Fibroblast of lung (primary cell): ENCODE measurements at regions not wholly inside any gene's neighbourhood (a gene's known extent, or its start where the extent isn't known, plus 50 kb on each side); places are given as distances from the start of the nearest gene placed in this dataset.

Experiments used
- DNase-seq, 2 donors: peaks; one replicate each; pipeline versions ENCODE4 v3.0.0 to v3.0.0-alpha.2; 2010; ENCODE audit warnings: low read depth in 2 of 2
- H2AFZ ChIP-seq: 2 replicates; pipeline ENCODE4 v1.5.1; 2012; ENCODE audit warnings: low read length, control low read depth, inconsistent platforms
- H3K27ac ChIP-seq: 2 replicates; pipeline ENCODE4 v1.5.1; 2011; ENCODE audit warnings: low read length, control low read depth; ENCODE audit not compliant: insufficient read depth
- H3K27me3 ChIP-seq: 2 replicates; pipeline ENCODE4 v1.5.1; 2011; ENCODE audit warnings: mild to moderate bottlenecking, low read length; ENCODE audit not compliant: control insufficient read depth, insufficient read depth
- H3K36me3 ChIP-seq: 2 replicates; pipeline ENCODE4 v1.5.1; 2011; ENCODE audit warnings: low read length; ENCODE audit not compliant: control insufficient read depth, insufficient read depth
- H3K4me1 ChIP-seq: 2 replicates; pipeline ENCODE4 v1.5.1; 2011; ENCODE audit warnings: low read length; ENCODE audit not compliant: control insufficient read depth, insufficient read depth; ENCODE audit errors: extremely low read depth
- H3K4me2 ChIP-seq: 2 replicates; pipeline ENCODE4 v1.5.1; 2011; ENCODE audit warnings: low read length, control low read depth; ENCODE audit not compliant: insufficient read depth; ENCODE audit errors: extremely low read depth
- H3K4me3 ChIP-seq, 4 experiments: fragments of 200-600 bp in 1 of 4; sonication (generic) in 1 of 4; replicated peaks in 1 of 4; 2 replicates each; pipeline ENCODE4 v1.5.1; 2011 to 2016; ENCODE audit warnings: low read length in 4 of 4, low read depth in 3 of 4, mild to moderate bottlenecking in 3 of 4, control low read depth in 2 of 4, inconsistent platforms in 1 of 4, mixed read lengths in 1 of 4; ENCODE audit not compliant: insufficient read depth in 1 of 4; ENCODE audit errors: control extremely low read depth in 1 of 4
- H3K79me2 ChIP-seq: 2 replicates; pipeline ENCODE4 v1.5.1; 2012; ENCODE audit warnings: mild to moderate bottlenecking, low read length, inconsistent platforms; ENCODE audit not compliant: control insufficient read depth, insufficient read depth
- H3K9ac ChIP-seq: 2 replicates; pipeline ENCODE4 v1.5.1; 2011; ENCODE audit warnings: mild to moderate bottlenecking, low read length, control low read depth; ENCODE audit not compliant: insufficient read depth
- H3K9me3 ChIP-seq: 2 replicates; pipeline ENCODE4 v1.5.1; 2012; ENCODE audit warnings: low read depth, low read length; ENCODE audit not compliant: control insufficient read depth, insufficient read depth
- H4K20me1 ChIP-seq: 2 replicates; pipeline ENCODE4 v1.5.1; 2011; ENCODE audit warnings: low read length; ENCODE audit not compliant: control insufficient read depth, insufficient read depth; ENCODE audit errors: extremely low read depth
- CTCF ChIP-seq, 2 donors: IDR thresholded peaks in 1 of 2; conservative IDR thresholded peaks in 1 of 2; 1 replicate in 1 of 2; 2 replicates in 1 of 2; pipeline ENCODE4 v1.5.1; 2011 to 2012; ENCODE audit warnings: low read length in 2 of 2, control low read depth in 1 of 2, inconsistent platforms in 1 of 2, low read depth in 1 of 2, mild to moderate bottlenecking in 1 of 2
- EZH2 ChIP-seq: IDR thresholded peaks from 2 replicates; pipeline ENCODE4 v1.5.1; 2012; ENCODE audit warnings: low read length, control low read depth, mild to moderate bottlenecking; ENCODE audit errors: missing control alignments

GRCh38 chr4:187283201-187283955 is 559.7 kb upstream of the FAT1 start:
- H3K4me1 ChIP-seq: peaks cover 2% of the 10 kb centered on the region
- H2AFZ ChIP-seq: no peak overlapping the region
- H3K27ac ChIP-seq: no peak overlapping the region
- no peak overlapping the region for H3K4me3 ChIP-seq
- no peaks in the 10 kb centered on the region for H3K79me2 ChIP-seq
- no peaks in the 10 kb centered on the region for H4K20me1 ChIP-seq
- H3K4me2 ChIP-seq: no peak overlapping the region
- no peak overlapping the region for H3K9ac ChIP-seq
- H3K36me3 ChIP-seq: no peaks in the 10 kb centered on the region
- DNase-seq: peak; percentile 8 to 59
- no peaks in the 10 kb centered on the region for H3K27me3 ChIP-seq
- no peaks in the 10 kb centered on the region for H3K9me3 ChIP-seq
- no peak for TF ChIP-seq CTCF (conservative IDR thresholded peaks at IDR 0.05 in 1 of 2, IDR thresholded peaks at IDR 0.05 in 1 of 2; ENCODE audit: low read depth in 1 of 2, low read length in 2 of 2)
- TF ChIP-seq EZH2: no peak

- H4K20me1 ChIP-seq: no peaks in the 10 kb centered on the region
- TF ChIP-seq CTCF (conservative IDR thresholded peaks at IDR 0.05 in 1 of 2, IDR thresholded peaks at IDR 0.05 in 1 of 2; ENCODE audit: low read depth in 1 of 2, low read length in 2 of 2): no peak
- TF ChIP-seq EZH2: no peak
- peak overlapping the region; percentile 70 for H2AFZ ChIP-seq
- H3K27ac ChIP-seq: no peak overlapping the region
- H3K9me3 ChIP-seq: no peaks in the 10 kb centered on the region
- no peaks in the 10 kb centered on the region for H3K27me3 ChIP-seq
- no peak overlapping the region for H3K4me3 ChIP-seq
- H3K9ac ChIP-seq: no peak overlapping the region
- no peak overlapping the region for H3K4me2 ChIP-seq
- no peaks in the 10 kb centered on the region for H3K79me2 ChIP-seq
- no peaks in the 10 kb centered on the region for H3K36me3 ChIP-seq
- peak in 1 of 2 donors; percentile 50 for DNase-seq
- H3K4me1 ChIP-seq: peaks cover 2% of the 10 kb centered on the region
These were observed 562.9 kb upstream of the FAT1 start for GRCh38 chr4:187286525-187286924.

- H3K4me3 ChIP-seq: no peak overlapping the region
- no peaks in the 10 kb centered on the region for H3K27me3 ChIP-seq
- no peaks in the 10 kb centered on the region for H3K79me2 ChIP-seq
- no peak overlapping the region for H3K9ac ChIP-seq
- peak in 1 of 2 donors; percentile 56 for DNase-seq
- TF ChIP-seq EZH2: no peak
- no peak for TF ChIP-seq CTCF (conservative IDR thresholded peaks at IDR 0.05 in 1 of 2, IDR thresholded peaks at IDR 0.05 in 1 of 2; ENCODE audit: low read depth in 1 of 2, low read length in 2 of 2)
- peaks cover 2% of the 10 kb centered on the region for H3K4me1 ChIP-seq
- H3K36me3 ChIP-seq: no peaks in the 10 kb centered on the region
- H4K20me1 ChIP-seq: no peaks in the 10 kb centered on the region
- H3K9me3 ChIP-seq: no peaks in the 10 kb centered on the region
- H3K27ac ChIP-seq: no peak overlapping the region
- H3K4me2 ChIP-seq: no peak overlapping the region
- no peak overlapping the region for H2AFZ ChIP-seq
These were observed 565.7 kb upstream of the FAT1 start for GRCh38 chr4:187289371-187289770.
